ENCODE measurements at regions not wholly inside any gene's neighbourhood (a gene's known extent, or its start where the extent isn't known, plus 50 kb on each side); places are given as distances from the start of the nearest gene placed in this dataset.

DNA sequence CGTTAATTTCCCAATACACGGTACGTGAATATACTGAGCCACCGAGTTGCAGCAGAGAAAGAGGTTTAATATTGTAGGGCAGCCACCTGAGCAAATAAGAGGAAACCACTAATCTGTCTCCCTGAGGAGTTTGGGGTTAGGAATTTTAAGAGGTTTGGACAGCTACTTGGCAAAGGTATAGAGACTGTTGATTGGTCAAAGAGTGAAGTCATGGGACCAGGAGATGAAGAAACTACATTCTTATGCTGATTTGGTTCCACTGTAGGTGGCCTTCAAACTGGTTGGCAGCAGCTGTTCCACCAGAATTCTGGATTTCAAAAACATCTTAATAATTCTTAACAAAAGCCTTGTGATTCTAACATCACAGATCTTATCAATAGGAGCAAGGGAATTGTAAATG, 485.4 kb upstream of the PRMT6 start:
- no peak for DNase-seq (ENCODE audit: low spot score)

DNA sequence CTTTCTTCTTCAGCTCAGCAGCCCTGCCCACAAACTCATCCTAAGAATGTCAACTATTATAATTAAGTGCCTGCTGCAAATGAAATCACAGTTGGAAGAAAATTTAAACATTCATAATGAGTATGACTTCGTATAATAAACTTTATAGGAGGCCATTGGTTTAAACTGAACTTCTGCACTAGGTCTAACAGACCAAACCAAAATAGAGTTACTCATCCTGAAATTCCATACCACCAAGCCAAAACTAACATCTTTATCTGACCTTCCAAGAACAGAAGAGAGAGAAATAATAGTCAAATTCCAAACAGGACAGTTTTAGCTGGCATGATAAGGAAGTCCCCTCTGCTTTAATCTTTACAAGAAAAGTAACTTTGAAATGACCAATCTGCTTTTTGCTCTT, 472.4 kb upstream of the PRMT6 start:
- no peak for DNase-seq (ENCODE audit: low spot score)

DNA sequence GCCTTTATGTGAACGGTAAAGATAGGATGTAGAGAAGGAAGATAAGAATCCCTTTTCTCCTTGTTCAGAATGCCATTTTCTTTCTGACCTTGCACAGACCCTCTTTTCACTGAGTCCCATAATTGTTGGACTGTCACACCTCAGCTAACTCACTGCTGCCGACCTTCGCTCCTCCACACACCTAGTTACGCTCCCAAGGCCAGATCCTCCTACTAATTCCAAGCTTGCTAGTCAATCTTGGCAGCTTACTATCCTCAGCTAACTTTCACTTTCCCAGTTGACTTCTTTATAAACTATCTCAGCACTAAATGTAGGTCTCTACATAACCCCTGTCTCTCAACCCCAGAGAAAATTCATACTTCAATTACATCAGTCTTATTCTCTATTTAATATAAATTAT, 471.8 kb upstream of the PRMT6 start:
- DNase-seq (ENCODE audit: low spot score): no peak

DNA sequence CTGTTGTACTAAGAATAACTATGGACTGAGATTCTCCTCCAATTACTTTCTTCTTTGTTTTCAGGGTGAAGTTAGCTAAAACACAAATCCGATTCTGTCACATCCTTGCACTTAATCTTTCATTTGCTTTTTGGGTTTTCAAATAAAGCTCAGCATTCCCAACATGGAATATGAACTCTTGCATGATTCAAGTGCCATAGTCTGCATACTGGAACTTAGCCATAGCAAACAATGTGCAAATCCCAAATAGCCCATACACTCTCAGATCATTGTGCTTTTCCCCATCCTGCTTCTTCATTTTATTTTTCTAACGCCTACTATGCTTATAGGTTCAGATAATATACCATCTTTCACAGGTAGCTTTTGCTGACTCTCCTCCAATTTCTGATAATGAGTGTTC, 455.8 kb upstream of the PRMT6 start:
- DNase-seq (ENCODE audit: low spot score): no peak

DNA sequence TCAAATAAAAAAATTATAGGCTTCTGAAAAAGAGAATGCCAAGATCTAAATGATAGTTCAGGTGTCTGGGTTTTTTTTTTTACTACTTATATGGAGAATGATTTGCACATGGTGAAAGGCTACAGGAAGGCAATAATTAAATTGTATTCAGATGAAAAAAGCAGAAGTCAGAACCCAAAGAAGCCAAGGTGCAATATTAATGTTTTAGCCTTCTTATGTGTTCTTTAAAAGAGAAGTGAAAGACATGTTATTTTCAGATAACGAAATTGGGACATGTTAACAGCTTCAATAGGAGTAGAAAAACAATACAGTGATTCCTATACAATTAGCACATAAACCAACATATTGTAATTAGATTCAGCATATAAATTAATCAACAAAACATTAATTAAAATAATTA, 452.9 kb upstream of the PRMT6 start:
- DNase-seq (ENCODE audit: low spot score): no peak

DNA sequence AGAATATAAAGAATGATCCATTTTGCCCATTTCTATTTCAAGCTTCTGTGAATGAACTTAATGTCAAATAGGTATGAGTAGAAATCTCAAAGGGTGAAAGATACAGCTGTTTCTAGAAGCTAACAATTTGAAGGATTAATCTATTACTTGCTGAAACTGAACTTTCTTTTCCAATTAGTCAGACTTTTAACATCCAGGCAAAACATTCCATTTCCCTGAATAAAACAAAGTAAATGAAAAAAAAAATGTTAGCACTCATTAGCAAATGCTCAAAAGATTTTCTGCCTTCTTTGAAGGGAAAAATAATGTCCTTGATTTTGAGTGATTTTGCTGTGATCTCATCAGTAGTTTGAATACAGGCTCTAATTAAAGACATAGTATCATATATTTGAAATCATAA, 447.6 kb upstream of the PRMT6 start:
- no peak for DNase-seq (ENCODE audit: low spot score)

DNA sequence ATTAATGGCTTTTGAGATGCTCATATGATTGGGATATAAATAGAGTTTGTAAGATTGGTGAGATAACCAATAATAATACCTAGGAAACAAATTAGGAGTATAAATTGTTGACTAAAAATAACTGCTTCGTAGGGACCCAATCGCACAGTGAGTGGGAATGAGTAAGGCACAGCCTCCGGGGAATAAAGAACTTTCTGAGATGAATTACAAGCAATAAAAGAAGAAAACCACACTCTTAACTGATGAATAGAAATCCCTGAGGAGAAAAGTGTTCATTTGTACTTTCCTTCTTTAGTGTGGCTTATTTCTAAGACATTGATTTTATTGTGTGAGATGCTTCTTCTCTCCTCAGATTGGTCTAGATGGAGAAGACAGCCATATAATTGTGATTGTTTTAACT, 443.4 kb upstream of the PRMT6 start:
- no peak for DNase-seq (ENCODE audit: low spot score)

DNA sequence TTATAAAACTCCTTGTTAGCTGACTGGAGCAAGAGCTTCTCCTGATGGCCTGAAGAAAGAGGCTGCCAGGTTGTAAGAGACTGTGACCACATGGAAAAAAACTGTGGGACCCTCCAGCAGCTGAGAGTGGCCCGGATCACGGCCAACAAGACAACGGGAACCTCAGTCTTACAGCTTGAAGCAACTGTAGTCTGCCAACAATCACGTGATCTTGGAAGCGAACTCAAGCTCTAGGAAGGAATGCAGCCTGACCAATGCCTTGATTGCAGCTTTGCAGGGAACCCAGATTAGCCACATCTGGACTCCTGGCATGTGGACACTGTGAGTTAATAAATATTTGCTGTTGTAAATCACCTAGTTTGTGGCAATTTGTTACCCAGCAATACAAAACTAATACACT, 442.6 kb upstream of the PRMT6 start:
- no peak for DNase-seq (ENCODE audit: low spot score)

DNA sequence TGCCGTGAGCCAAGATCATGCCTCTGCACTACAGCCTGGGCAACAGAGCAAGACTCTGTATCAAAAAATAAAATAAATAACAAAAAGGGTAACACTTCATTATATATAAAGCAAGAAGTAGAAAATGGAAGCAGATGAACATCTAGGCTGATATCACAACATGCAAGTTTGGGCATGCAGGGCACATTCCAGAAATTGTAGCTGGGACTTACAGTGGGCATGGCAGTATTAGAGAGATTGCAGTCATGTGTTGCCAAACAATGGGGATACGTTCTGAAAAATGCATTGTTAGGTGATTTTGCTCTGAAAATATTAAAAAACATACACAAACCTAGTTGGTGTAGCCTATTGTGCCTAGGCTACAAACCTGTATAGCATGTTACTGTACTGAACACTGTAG, 441.0 kb upstream of the PRMT6 start:
- no peak for DNase-seq (ENCODE audit: low spot score)

DNA sequence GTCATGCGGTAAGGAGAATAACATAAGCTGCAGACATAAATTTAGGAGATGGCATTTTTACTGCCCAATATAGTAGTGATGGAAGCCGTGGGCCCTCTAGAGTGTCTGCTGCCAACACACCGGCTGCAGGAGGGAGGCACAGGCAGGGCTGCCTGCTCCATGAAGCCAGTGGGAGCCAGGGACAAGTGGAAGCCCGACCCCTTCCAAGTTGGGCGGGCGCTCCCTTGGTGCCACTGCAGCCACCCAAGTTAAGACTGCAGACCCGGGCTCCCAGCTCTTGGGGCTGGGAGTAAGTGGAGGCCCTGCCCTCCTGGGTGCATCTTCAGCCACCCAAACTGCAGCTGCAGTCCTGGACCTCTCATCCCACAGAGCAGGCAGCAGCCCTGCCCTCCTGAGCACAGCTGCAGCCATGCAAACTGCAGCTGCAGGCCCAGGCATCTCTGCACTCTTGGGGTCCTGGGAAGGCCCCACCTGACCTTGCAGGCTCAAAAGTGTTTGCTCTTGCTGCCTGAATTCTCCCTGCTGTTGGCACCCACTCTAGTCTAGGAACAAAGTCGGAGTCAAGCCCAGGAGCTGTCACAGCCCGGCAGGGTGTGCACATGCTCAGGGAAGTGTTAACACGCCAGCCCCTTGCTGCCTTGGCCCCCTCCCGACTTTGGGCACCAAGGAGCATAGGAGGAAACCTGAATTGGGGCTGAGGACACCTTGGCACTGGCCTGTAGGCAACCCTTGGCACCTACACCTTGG, 437.2 kb upstream of the PRMT6 start:
- DNase-seq (ENCODE audit: low spot score): no peak

DNA sequence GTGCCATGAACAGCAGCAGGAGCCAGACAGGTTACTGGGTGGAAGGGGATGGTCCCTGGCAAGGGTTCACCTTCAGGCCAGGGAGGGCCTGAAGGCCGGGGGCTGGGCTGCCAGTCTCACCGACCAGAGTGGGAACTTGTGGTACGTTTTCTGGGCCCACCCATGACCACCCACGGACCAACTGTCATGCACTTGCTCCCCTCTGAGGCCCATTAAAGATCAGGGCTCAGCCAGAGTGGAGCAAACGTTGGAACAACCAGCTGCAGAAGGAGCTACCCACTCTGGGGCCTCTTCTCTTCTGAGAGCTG, 436.7 kb upstream of the PRMT6 start:
- DNase-seq (ENCODE audit: low spot score): no peak

DNA sequence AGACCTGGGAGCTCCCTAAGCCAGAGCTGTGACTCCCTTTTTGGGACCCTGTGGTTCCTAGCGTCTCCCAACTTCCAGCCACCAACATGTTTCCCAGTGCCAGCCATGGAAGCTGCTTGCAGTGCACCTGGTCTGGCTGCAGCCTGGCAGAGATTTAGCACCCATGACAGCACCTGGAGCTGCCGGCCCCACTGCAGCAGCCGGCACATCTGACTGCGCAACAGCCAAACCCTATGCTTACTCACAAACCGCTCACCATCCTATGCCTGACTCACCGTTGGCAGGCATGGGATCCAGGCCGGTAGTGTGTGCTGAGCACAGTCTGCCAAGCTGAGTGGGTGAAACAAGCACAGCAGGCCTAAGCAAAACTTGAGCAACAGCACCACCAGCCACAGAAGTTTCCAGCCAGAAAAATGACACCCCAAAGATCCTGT, 435.9 kb upstream of the PRMT6 start:
- no peak for DNase-seq (ENCODE audit: low spot score)

DNA sequence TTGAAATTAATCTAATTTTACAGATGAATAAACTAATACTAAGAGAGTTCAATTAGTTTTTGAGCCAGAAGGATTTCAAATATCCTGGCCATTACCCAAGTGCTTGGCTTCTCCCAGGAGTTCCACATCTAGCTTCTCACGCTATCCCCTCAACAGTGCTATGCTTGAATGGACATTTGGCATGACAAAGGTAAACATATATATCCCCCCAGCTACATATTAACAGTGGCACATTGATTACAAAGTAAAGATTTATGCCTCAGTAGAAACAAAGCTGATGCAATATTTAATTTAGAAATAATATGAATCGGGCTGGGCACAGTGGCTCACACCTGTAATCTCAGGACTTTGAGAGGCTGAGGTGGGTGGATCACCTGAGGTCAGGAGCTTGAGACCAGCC, 434.6 kb upstream of the PRMT6 start:
- no peak for DNase-seq (ENCODE audit: low spot score)

DNA sequence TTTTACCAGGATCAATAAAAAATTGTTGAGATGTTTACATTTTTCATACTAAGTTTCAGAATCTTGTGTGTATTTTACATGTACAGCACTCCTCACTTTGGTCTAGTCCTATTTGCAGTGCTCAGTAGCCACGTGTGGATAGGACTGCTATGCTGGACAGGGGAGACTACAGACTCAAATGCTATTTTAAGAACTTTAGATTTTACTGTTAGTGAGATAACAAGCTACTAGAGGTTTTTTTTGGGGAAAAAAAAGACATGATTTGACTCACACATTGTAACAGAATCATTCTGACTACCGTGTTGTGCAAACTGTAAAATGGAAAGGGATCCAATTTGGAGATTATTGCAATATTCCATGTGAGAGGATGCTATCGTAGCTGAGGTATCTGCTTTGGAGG, 418.9 kb upstream of the PRMT6 start:
- no peak for DNase-seq (ENCODE audit: low spot score)

DNA sequence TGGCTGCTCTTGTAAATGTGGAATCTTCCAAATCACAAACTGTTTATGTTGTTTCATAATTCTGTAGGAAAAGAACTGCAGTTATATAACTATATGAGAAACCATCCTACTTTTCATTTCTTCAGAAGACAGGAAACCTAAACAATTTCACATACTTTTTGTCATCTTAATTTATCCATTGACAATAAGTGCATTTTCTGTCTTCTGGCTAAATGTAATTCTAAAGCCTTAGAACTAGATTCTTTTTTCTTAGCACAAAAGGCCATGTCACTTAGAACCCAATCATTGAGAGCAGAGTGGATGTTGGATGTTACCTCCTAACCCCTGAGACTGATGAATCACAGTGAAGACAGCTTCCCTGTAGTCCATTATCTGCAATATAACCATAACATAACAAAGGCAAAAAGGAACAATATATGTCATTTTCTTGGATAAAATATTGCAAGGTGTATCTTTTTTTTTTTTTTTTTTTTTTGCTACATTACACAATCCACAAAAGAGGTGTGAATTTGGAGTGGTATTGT, 410.2 kb upstream of the PRMT6 start:
- DNase-seq (ENCODE audit: low spot score): no peak

DNA sequence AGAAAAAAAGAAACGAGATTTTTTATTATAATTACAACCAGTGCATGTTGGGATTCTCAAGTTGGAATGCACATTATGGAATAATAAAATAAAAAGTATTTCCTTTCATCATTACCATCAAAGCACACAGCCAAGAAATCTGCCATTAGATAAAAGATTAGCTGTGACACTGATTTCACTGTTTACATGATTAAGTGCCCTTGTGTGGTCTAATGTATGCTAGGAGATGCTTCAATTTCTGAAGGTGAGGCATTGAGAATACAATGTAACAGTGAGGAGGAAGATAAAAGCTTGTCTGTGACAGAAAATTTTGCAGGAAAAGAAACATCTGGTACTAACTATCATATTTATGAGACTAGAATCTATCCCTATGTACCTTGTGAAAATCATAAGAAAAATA, 409.7 kb upstream of the PRMT6 start:
- no peak for DNase-seq (ENCODE audit: low spot score)

DNA sequence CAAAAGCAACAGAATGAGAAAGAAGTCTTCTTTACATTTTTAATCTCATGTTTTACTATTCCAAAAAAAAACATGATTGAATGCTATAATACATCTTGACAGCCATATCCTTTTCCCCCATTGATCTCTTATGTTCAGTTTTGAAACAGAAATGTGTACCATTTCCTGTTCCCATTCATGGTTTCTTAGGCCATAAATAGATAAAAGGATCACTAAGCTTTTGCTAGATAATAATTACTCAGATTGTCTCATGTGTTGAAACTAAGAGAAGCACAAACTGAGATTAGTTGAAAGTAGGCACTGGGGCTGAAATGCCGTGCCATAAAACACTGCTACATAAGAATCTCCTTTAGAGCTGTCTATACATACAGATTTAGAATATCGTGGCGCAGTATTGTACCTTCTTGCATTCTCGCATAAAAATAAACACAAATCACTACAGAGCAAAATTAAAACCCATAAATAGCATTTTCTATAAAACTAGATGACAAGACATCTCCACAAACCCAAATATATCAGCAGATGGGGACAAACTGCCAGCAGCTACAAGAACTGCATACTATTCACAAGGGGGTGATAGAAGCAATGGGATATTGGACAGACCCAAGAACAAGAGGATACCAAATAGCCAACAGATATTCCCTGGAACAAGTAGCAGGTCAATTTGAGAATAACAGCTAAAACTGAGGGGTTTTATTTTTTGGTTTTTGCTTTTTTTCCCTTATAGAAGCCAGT, 405.3 kb upstream of the PRMT6 start:
- no peak for DNase-seq (ENCODE audit: low spot score)

DNA sequence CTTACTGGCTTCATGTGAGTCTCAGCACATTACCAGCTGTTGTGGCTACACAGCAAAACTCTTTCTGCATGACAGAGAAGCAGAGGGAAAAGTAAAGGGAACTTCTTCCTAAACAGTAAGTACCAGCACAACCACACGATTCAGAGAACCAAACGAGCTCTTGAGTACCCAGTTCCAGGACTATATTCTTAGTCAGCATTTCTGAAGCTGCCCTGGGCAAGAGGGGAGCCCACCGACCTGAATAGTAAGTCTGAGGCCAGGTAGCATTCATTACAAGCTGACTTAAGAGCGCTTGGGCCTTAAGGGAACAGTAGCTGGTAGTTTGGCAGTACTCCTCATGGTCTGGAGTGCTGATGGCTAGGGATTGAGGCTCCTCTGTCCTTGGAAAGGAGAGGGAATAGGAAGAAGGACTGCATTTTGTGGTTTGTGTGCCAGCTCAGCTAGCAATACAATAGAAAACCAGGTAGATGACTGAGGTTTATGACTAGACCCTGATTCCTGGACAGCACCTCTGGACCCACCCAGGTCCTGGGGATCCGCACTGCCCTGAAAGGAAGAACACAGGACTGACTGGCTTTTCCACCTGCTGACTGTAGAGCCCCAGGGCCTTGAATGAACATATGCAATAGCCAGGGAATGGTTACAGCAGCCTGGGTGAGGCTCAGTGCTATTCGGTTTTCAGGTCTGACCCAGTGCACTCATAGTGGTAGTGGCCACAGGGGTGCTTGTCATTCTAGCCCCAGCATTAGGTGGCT, 396.8 kb upstream of the PRMT6 start:
- DNase-seq (ENCODE audit: low spot score): no peak

DNA sequence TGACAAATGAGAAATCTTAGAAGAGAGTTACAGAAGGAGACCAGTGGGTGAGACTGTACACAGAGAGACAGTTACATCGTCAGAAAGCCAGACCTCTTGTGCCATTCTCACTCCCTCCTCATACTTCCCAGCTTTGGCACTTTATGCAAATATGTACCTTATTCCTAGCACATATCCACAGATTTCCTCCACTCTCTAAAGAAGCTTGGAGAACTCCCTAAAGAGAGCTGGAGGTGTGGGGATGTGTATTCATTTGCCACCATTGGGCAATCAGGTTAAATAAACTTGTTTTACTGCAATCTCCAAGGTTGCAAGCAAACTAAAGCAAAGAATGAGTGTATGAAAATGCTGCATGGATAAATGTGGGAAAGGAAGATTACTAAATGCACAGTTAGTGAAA, 380.9 kb upstream of the PRMT6 start:
- DNase-seq (ENCODE audit: low spot score): no peak

DNA sequence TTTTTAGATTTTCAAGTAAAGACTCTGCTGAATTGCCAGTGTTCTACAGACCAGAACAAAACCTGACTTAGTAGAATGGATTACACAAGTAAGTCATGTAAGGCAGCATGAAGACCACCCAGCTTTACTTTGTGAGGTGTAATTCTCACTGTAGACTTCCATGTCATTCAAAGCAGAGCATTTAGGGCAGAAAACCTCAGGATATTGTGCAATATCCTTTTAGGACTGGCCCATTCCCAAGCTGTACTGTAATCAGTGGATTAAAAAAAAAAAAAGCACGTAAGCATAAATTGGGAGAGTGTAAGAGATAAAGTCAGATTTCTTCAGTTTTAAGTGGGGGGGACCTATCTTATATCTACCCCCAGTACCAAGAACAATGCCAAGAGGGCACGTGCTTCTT, 380.5 kb upstream of the PRMT6 start:
- no peak for DNase-seq (ENCODE audit: low spot score)

DNA sequence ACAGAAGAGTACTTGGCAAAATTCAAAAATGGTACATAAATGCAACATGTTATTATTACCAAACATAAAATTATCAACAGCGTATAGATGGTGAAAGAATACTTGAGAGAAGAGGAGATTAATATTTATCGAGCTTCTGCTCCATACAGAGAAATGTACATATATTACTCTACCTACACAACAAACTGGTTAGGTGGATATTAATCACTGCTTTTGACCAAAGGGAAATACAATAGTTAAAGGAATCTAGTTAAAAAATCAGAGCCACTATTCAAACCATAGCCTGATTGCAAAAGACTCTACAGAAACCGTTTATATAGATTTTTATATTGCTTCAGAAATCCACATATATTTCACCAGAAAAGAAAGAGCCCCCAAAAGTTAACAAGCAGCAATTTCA, 379.3 kb upstream of the PRMT6 start:
- DNase-seq (ENCODE audit: low spot score): no peak

DNA sequence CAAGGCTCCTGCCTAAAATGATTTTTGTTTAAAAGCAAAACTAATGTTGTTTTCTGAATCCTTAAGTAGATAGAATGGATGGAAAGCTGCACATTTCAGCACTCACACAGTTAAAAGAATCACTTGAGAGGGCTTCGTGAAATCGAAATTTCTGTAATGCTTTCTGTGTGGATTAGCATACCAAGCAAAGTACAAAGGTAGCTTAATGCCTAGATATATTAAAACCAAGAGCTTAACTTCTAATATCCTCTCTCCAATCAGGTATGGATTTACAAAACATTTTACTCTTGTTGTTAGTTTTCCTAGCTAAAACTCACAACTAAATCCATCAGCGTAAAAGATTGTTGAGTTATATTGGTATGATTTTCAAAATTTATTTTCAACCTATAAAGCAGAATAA, 378.8 kb upstream of the PRMT6 start:
- no peak for DNase-seq (ENCODE audit: low spot score)
